ENCODE measurements at regions not wholly inside any gene's neighbourhood (a gene's known extent, or its start where the extent isn't known, plus 50 kb on each side); places are given as distances from the start of the nearest gene placed in this dataset.

DNA sequence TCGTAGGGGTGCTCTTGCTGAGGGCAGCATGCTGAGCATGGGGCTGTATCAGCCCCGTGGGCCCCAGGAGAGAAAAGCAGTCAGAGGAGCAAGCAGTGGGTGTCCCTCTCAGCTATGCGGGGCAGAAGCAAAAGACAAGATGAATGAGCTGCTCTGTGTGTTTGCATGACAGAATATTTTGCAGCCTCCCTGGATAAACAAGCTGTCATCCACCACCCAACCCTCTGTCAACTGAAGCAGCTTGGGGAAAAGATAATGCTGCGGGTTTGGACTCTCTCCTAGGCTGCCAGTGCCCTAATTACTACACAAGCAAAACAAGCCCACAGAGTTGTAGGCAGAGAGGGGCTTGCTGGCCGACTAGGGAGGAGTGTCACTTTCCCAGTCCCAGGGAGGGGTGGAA, 82.3 kb upstream of the PTPRT start:
- Histone ChIP-seq H3K27me3 (replicated peaks; ENCODE audit: insufficient read depth, low read depth, low read length, poor library complexity) (peaks cover 47% of the 10 kb centered on the region), H3K27ac (ENCODE audit: low read depth, low read length, poor library complexity, severe bottlenecking) (no peak overlapping the region), H3K9me3 (ENCODE audit: low read depth, low read length, poor library complexity, severe bottlenecking) (no peaks in the 10 kb centered on the region), H3K36me3 (ENCODE audit: insufficient read depth, low read length, poor library complexity, severe bottlenecking) (no peaks in the 10 kb centered on the region), H3K4me1 (ENCODE audit: insufficient read depth, low read length, poor library complexity, severe bottlenecking) (no peaks in the 10 kb centered on the region), H3K4me3 (ENCODE audit: low read depth, low read length, poor library complexity, severe bottlenecking) (no peak overlapping the region)
- intact Hi-C loops (cut with micrococcal nuclease; ENCODE audit: unreplicated experiment): no loop called here
- no TSS peak for BruUV-seq (replicated peaks)
- DNase-seq (ENCODE audit: low spot score): no peak
- POLR2A ChIA-PET (ENCODE audit: low non-redundant PET): no interaction called here
- CTCF ChIA-PET: no interaction called here
- no peak for TF ChIP-seq EZH2 (IDR thresholded peaks at IDR 0.05; ENCODE audit: borderline replicate concordance, low read depth, low read length, poor library complexity, severe bottlenecking)

- no peaks in the 10 kb centered on the region for H3K9me3 ChIP-seq (ENCODE audit: low read depth, low read length, poor library complexity, severe bottlenecking)
- no peak overlapping the region for H3K4me3 ChIP-seq (ENCODE audit: low read depth, low read length, poor library complexity, severe bottlenecking)
- intact Hi-C loops (cut with micrococcal nuclease; ENCODE audit: unreplicated experiment): no loop called here
- BruUV-seq (replicated peaks): no TSS peak
- H3K36me3 ChIP-seq (ENCODE audit: insufficient read depth, low read length, poor library complexity, severe bottlenecking): no peaks in the 10 kb centered on the region
- POLR2A ChIA-PET (ENCODE audit: low non-redundant PET): interaction anchor here (0.7 kb wide), 1 partner anchor 211 kb away, joined by 3 read pairs; no protein-coding TSS in a partner anchor
- no peaks in the 10 kb centered on the region for H3K4me1 ChIP-seq (ENCODE audit: insufficient read depth, low read length, poor library complexity, severe bottlenecking)
- TF ChIP-seq EZH2 (IDR thresholded peaks at IDR 0.05; ENCODE audit: borderline replicate concordance, low read depth, low read length, poor library complexity, severe bottlenecking) (no peak), CTCF (conservative IDR thresholded peaks at IDR 0.05; ENCODE audit: low read depth, low read length) (no peak)
- no peak overlapping the region for H3K27ac ChIP-seq (ENCODE audit: low read depth, low read length, poor library complexity, severe bottlenecking)
- CTCF ChIA-PET: no interaction called here
- H3K27me3 ChIP-seq (replicated peaks; ENCODE audit: insufficient read depth, low read depth, low read length, poor library complexity): peaks cover 45% of the 10 kb centered on the region
- no peak for DNase-seq (ENCODE audit: low spot score)
Observed at GRCh38 chr20:43265449-43265848, 75.7 kb upstream of the PTPRT start.

GRCh38 chr20:43263226-43263625, 73.5 kb upstream of the PTPRT start:
- H3K9me3 ChIP-seq (ENCODE audit: low read depth, low read length, poor library complexity, severe bottlenecking): no peaks in the 10 kb centered on the region
- ChIA-PET POLR2A (ENCODE audit: low non-redundant PET) (no interaction called here), CTCF (no interaction called here)
- no peaks in the 10 kb centered on the region for H3K36me3 ChIP-seq (ENCODE audit: insufficient read depth, low read length, poor library complexity, severe bottlenecking)
- no peak overlapping the region for H3K4me3 ChIP-seq (ENCODE audit: low read depth, low read length, poor library complexity, severe bottlenecking)
- H3K4me1 ChIP-seq (ENCODE audit: insufficient read depth, low read length, poor library complexity, severe bottlenecking): no peaks in the 10 kb centered on the region
- no peak overlapping the region for H3K27ac ChIP-seq (ENCODE audit: low read depth, low read length, poor library complexity, severe bottlenecking)
- peaks cover 33% of the 10 kb centered on the region for H3K27me3 ChIP-seq (replicated peaks; ENCODE audit: insufficient read depth, low read depth, low read length, poor library complexity)
- TF ChIP-seq EZH2 (IDR thresholded peaks at IDR 0.05; ENCODE audit: borderline replicate concordance, low read depth, low read length, poor library complexity, severe bottlenecking) (no peak), CTCF (conservative IDR thresholded peaks at IDR 0.05; ENCODE audit: low read depth, low read length) (no peak)
- intact Hi-C loops (cut with micrococcal nuclease; ENCODE audit: unreplicated experiment): no loop called here
- DNase-seq (ENCODE audit: low spot score): no peak
- BruUV-seq (replicated peaks): no TSS peak

DNA sequence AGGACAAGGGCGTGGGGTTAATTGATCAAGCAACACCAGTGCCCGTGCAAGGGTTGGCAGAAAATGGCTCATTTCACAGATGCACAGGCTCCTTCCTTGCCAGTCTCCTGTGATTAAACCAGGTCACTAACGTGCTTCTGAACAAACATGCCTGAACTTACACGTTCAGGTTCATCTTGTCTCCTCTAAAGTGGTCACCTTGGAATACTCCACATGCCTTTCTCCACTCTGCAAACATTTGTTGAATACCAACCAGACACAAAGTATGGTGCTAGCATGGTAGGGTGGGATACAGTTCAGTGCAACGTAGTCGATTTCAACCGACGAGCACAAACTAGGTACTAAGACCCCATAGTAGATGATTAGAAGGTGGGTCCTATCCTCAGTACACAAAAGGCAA, 72.6 kb upstream of the PTPRT start:
- DNase-seq (ENCODE audit: low spot score): no peak
- Histone ChIP-seq H3K27me3 (replicated peaks; ENCODE audit: insufficient read depth, low read depth, low read length, poor library complexity) (peaks cover 35% of the 10 kb centered on the region), H3K36me3 (ENCODE audit: insufficient read depth, low read length, poor library complexity, severe bottlenecking) (no peaks in the 10 kb centered on the region), H3K4me3 (ENCODE audit: low read depth, low read length, poor library complexity, severe bottlenecking) (no peak overlapping the region), H3K9me3 (ENCODE audit: low read depth, low read length, poor library complexity, severe bottlenecking) (no peaks in the 10 kb centered on the region), H3K4me1 (ENCODE audit: insufficient read depth, low read length, poor library complexity, severe bottlenecking) (no peaks in the 10 kb centered on the region), H3K27ac (ENCODE audit: low read depth, low read length, poor library complexity, severe bottlenecking) (no peak overlapping the region)
- ChIA-PET POLR2A (ENCODE audit: low non-redundant PET) (no interaction called here), CTCF (no interaction called here)
- intact Hi-C loops (cut with micrococcal nuclease; ENCODE audit: unreplicated experiment): no loop called here
- TF ChIP-seq EZH2 (IDR thresholded peaks at IDR 0.05; ENCODE audit: borderline replicate concordance, low read depth, low read length, poor library complexity, severe bottlenecking): no peak
- no peak for TF ChIP-seq CTCF (conservative IDR thresholded peaks at IDR 0.05; ENCODE audit: low read depth, low read length)
- no TSS peak for BruUV-seq (replicated peaks)
